SJSA1 (cell line): ENCODE measurements at regions not wholly inside any gene's neighbourhood (a gene's known extent, or its start where the extent isn't known, plus 50 kb on each side); places are given as distances from the start of the nearest gene placed in this dataset.

Source experiments
- DNase-seq, 2 experiments: peaks; one replicate each; pipeline ENCODE4 v3.0.0-alpha.2; 2015 to 2020; ENCODE audit warnings: low spot score in 2 of 2, low read depth in 1 of 2
- H3K27ac ChIP-seq: fragments of 250-450 bp; sonication (Bioruptor Pico); 2 replicates; pipeline ENCODE4 v1.5.1; 2020; ENCODE audit warnings: mild to moderate bottlenecking, moderate library complexity
- H3K27me3 ChIP-seq: fragments of 250-450 bp; sonication (Bioruptor Pico); replicated peaks from 2 replicates; pipeline ENCODE4 v1.5.1; 2020; ENCODE audit warnings: mild to moderate bottlenecking, moderate library complexity
- H3K36me3 ChIP-seq: fragments of 250-450 bp; sonication (Bioruptor Pico); 2 replicates; pipeline ENCODE4 v1.5.1; 2020; ENCODE audit warnings: mild to moderate bottlenecking
- H3K4me1 ChIP-seq: fragments of 250-450 bp; sonication (Bioruptor Pico); replicated peaks from 2 replicates; pipeline ENCODE4 v1.6.1; 2021; ENCODE audit warnings: mild to moderate bottlenecking
- H3K4me3 ChIP-seq: fragments of 250-450 bp; sonication (Bioruptor Pico); 2 replicates; pipeline ENCODE4 v1.5.1; 2020; ENCODE audit warnings: mild to moderate bottlenecking
- H3K9me3 ChIP-seq: fragments of 250-450 bp; sonication (Bioruptor Pico); replicated peaks from 2 replicates; pipeline ENCODE4 v1.5.1; 2020; ENCODE audit warnings: mild to moderate bottlenecking

GRCh38 chr3:187955587-187955952, 198.4 kb upstream of the LPP start:
- no peak overlapping the region for H3K27ac ChIP-seq
- no peak overlapping the region for H3K4me3 ChIP-seq
- no peaks in the 10 kb centered on the region for H3K27me3 ChIP-seq
- no peaks in the 10 kb centered on the region for H3K9me3 ChIP-seq
- H3K4me1 ChIP-seq: peaks cover 12% of the 10 kb centered on the region
- H3K36me3 ChIP-seq: no peaks in the 10 kb centered on the region
- no peak for DNase-seq

DNA sequence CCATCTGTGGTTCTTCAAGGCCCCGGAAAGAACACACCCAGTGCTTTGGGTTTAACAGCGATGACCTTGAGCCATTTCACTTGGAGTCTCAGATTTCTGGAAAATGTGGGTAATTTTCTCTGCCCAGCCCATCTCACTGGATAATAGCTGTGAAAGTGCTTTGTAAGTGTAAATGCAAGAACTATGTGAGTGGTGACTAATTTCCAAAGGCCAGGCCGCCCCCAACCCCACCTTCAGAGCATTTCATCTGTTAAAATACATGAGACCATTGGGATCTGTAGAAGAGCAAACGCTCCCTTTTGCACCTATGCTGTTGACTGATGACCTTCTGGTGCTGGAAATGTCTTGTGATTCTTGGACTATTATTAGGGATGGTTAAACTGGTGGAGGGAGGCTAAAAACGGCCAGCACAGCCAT, 196.8 kb upstream of the LPP start:
- H3K4me1 ChIP-seq: peaks cover 12% of the 10 kb centered on the region
- H3K27me3 ChIP-seq: no peaks in the 10 kb centered on the region
- H3K4me3 ChIP-seq: no peak overlapping the region
- H3K9me3 ChIP-seq: no peaks in the 10 kb centered on the region
- no peak overlapping the region for H3K27ac ChIP-seq
- H3K36me3 ChIP-seq: no peaks in the 10 kb centered on the region
- no peak for DNase-seq

GRCh38 chr3:187957582-187957981, 196.4 kb upstream of the LPP start:
- no peak for DNase-seq

DNA sequence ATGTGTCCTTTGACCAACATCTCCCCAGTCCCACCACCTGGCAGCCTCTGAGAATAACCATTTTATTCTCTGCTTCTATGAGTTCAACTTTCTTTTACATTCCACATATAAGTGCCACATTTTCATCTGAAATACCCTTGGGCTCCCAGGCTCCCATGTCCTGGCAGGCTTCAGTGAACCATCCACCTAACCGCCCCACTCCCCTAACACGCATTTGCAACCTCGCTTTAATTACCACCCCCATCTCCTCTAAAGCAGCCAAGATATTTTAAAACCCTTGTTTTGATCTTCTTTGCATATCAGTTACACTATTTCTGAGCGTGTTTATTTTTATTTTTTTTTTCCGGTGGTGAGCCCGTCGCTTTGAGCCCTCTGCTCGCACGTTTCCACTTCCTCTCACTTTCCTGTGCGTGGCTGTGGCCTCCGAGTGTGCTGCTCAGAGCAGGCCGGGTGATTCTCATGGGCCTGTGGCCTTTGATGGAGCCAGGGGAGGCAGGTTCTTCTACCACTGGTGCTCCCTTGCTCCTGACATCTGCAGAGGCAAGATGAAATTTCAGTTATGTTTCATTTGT, 195.4 kb upstream of the LPP start:
- H3K36me3 ChIP-seq: no peaks in the 10 kb centered on the region
- peaks cover 12% of the 10 kb centered on the region for H3K4me1 ChIP-seq
- H3K27me3 ChIP-seq: no peaks in the 10 kb centered on the region
- H3K9me3 ChIP-seq: no peaks in the 10 kb centered on the region
- DNase-seq: no peak
- H3K4me3 ChIP-seq: no peak overlapping the region
- no peak overlapping the region for H3K27ac ChIP-seq

More at GRCh38 chr3:187957582-187957981, 196.4 kb upstream of the LPP start:
- Histone ChIP-seq H3K4me1 (peaks cover 12% of the 10 kb centered on the region), H3K36me3 (no peaks in the 10 kb centered on the region), H3K9me3 (no peaks in the 10 kb centered on the region), H3K27ac (no peak overlapping the region), H3K4me3 (no peak overlapping the region), H3K27me3 (no peaks in the 10 kb centered on the region)

GRCh38 chr3:187960820-187961219, 193.1 kb upstream of the LPP start:
- DNase-seq: no peak
- Histone ChIP-seq H3K4me3 (no peak overlapping the region), H3K36me3 (no peaks in the 10 kb centered on the region)

DNA sequence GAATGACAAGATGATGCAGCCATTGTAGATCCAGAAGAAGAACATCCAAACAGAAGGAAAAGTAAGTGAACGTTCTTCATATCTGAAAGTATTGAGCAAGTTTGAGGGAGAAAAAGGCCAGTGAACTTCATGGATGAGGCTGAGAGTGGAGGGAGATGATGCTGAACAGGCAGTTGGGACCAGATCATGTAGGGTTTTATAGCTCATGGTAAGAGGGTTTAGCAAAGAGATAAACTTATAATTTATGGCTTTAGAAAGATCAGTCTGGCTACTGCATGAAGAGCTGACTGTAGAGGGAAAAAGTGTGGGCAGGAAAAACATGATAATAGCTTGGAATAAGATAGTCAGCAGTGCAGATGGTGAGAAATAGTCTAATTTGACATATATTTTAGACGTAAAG, 192.6 kb upstream of the LPP start:
- no peak for DNase-seq

More at GRCh38 chr3:187960820-187961219, 193.1 kb upstream of the LPP start:
- Histone ChIP-seq H3K9me3 (no peaks in the 10 kb centered on the region), H3K4me1 (no peaks in the 10 kb centered on the region), H3K27ac (no peak overlapping the region), H3K27me3 (no peaks in the 10 kb centered on the region)

GRCh38 chr3:187963003-187963676, 190.8 kb upstream of the LPP start:
- Histone ChIP-seq H3K27me3 (no peaks in the 10 kb centered on the region), H3K36me3 (no peaks in the 10 kb centered on the region), H3K4me1 (no peaks in the 10 kb centered on the region), H3K4me3 (no peak overlapping the region), H3K27ac (no peak overlapping the region), H3K9me3 (no peaks in the 10 kb centered on the region)
- DNase-seq: no peak

More for the DNA sequence above, 192.6 kb upstream of the LPP start:
- H3K4me1 ChIP-seq: no peaks in the 10 kb centered on the region
- no peak overlapping the region for H3K4me3 ChIP-seq
- H3K27ac ChIP-seq: no peak overlapping the region
- H3K27me3 ChIP-seq: no peaks in the 10 kb centered on the region
- H3K36me3 ChIP-seq: no peaks in the 10 kb centered on the region
- H3K9me3 ChIP-seq: no peaks in the 10 kb centered on the region

DNA sequence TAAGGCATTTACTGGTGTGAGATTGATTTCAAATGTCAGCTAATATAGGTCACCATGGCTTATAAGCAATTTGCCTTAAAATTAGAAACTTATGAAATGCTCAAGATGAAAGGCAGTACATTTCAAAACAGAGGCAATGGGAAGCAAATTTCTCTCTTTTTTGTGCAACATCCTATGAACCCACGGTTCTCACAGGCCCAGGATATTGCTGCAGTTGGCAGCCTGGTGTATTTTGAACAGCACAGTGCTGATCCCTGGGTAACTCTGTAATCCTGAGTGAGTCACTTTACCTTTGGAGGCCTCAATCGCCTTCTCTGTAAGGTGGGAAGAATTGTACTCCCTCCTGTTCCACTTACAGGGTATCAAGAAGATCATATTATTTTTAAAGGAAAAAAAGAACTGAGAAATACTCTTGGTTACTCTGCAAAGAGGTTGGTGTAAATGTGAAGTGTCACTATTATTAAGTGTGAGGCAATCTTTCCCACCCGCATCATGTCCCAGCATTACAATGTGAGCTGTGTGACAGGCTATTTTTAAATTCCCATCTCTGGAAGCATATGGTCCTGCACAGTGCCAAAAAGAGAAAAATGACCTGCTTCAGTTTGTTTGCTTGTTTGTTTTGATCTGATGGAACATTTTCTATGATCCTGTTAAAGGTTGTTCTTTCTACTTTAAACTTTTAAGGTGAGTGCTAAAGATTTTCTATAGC, 190.1 kb upstream of the LPP start:
- no peak for DNase-seq
- H3K27ac ChIP-seq: no peak overlapping the region
- H3K4me3 ChIP-seq: no peak overlapping the region
- no peaks in the 10 kb centered on the region for H3K36me3 ChIP-seq
- no peaks in the 10 kb centered on the region for H3K27me3 ChIP-seq
- no peaks in the 10 kb centered on the region for H3K4me1 ChIP-seq
- no peaks in the 10 kb centered on the region for H3K9me3 ChIP-seq

DNA sequence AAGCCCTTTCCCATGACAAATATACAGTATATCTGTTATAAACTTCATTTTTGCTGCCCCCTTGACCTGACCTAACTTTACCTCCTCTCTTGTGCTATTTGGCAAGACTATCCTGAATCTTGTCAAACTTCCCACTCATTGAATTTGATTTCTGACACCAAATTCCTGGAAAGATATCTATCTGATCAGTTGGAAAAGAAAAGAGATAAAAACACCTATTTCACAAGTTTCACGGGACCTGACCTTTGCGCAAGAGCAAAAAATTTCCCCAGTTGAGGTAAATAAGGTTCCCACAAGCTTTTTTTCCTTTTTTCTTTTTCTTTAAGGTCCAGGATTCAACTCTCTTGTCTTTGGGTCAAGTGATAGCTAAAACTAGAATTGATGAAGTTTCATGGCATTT, 189.2 kb upstream of the LPP start:
- Histone ChIP-seq H3K9me3 (no peaks in the 10 kb centered on the region), H3K4me1 (no peaks in the 10 kb centered on the region), H3K27ac (no peak overlapping the region), H3K36me3 (no peaks in the 10 kb centered on the region), H3K4me3 (no peak overlapping the region), H3K27me3 (no peaks in the 10 kb centered on the region)
- no peak for DNase-seq

DNA sequence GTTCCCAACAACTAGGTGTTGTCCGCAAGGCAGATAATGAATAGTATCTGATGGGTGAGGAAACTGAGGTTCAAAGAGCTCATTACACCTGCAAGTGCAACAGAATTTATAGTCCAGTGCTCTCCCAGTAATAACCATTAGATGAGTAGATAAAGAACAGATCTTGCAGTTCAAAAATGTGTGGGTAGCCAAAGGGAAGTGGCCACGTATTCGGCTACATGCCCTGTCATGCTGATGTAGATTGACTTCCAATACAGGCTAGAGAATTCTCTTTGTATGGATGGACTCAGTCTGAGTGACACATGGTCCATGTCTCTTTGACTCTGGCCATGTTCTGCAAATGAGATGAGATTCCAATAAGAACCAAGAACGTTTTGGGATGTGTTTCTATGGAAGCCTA, 187.9 kb upstream of the LPP start:
- no peaks in the 10 kb centered on the region for H3K9me3 ChIP-seq
- no peaks in the 10 kb centered on the region for H3K27me3 ChIP-seq

GRCh38 chr3:187966636-187967406, 187.1 kb upstream of the LPP start:
- no peak for DNase-seq
- no peak overlapping the region for H3K4me3 ChIP-seq
- peaks cover 1% of the 10 kb centered on the region; the same call in 1 of the 2 replicates for H3K4me1 ChIP-seq
- H3K36me3 ChIP-seq: no peaks in the 10 kb centered on the region
- no peak overlapping the region for H3K27ac ChIP-seq
- H3K9me3 ChIP-seq: no peaks in the 10 kb centered on the region
- no peaks in the 10 kb centered on the region for H3K27me3 ChIP-seq

More for the DNA sequence above, 187.9 kb upstream of the LPP start:
- DNase-seq: no peak
- Histone ChIP-seq H3K36me3 (no peaks in the 10 kb centered on the region), H3K4me3 (no peak overlapping the region), H3K4me1 (no peaks in the 10 kb centered on the region), H3K27ac (no peak overlapping the region)

GRCh38 chr3:187967993-187968392, 186.0 kb upstream of the LPP start:
- H3K27me3 ChIP-seq: no peaks in the 10 kb centered on the region
- peaks cover 9% of the 10 kb centered on the region; the same call in 1 of the 2 replicates for H3K4me1 ChIP-seq
- H3K4me3 ChIP-seq: no peak overlapping the region
- no peak for DNase-seq
- no peak overlapping the region for H3K27ac ChIP-seq
- H3K36me3 ChIP-seq: no peaks in the 10 kb centered on the region
- H3K9me3 ChIP-seq: no peaks in the 10 kb centered on the region

- Histone ChIP-seq H3K9me3 (no peaks in the 10 kb centered on the region), H3K27ac (no peak overlapping the region), H3K4me1 (peaks cover 9% of the 10 kb centered on the region; the same call in 1 of the 2 replicates), H3K4me3 (no peak overlapping the region), H3K27me3 (no peaks in the 10 kb centered on the region), H3K36me3 (no peaks in the 10 kb centered on the region)
- no peak for DNase-seq
These were observed 184.9 kb upstream of the LPP start for GRCh38 chr3:187968883-187969580.
